ENCODE measurements at regions not wholly inside any gene's neighbourhood (a gene's known extent, or its start where the extent isn't known, plus 50 kb on each side); places are given as distances from the start of the nearest gene placed in this dataset.

DNA sequence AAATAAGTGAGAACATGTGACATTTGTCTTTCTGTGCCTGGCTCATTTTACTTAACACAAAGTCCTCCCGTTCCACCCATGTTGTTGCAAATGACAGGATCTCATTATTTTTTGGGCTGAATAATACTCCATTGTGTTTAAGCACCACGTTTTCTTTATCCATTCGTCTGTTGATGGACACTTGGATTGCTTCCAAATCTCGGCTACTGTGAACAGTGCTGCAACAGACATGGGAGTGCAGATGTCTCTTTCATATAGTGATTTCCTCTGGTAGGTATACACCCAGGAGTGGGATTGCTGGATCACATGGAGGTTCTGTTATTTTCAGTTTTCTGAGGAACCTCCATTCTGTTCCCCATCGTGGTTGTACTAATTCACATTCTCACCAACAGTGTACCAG is 264.4 kb upstream of the GALNT17 start:
- TF ChIP-seq MYC (IDR thresholded peaks at IDR 0.05; ENCODE audit: low read depth, low read length) (no peak), POLR2A (IDR thresholded peaks at IDR 0.05; ENCODE audit: extremely low read depth, insufficient read length) (no peak)
- TF ChIP-seq, protein P1, sequence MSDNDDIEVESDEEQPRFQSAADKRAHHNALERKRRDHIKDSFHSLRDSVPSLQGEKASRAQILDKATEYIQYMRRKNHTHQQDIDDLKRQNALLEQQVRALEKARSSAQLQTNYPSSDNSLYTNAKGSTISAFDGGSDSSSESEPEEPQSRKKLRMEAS (IDR thresholded peaks at IDR 0.05; ENCODE audit: low read depth, low read length), result no peak
- TF ChIP-seq, protein P2, sequence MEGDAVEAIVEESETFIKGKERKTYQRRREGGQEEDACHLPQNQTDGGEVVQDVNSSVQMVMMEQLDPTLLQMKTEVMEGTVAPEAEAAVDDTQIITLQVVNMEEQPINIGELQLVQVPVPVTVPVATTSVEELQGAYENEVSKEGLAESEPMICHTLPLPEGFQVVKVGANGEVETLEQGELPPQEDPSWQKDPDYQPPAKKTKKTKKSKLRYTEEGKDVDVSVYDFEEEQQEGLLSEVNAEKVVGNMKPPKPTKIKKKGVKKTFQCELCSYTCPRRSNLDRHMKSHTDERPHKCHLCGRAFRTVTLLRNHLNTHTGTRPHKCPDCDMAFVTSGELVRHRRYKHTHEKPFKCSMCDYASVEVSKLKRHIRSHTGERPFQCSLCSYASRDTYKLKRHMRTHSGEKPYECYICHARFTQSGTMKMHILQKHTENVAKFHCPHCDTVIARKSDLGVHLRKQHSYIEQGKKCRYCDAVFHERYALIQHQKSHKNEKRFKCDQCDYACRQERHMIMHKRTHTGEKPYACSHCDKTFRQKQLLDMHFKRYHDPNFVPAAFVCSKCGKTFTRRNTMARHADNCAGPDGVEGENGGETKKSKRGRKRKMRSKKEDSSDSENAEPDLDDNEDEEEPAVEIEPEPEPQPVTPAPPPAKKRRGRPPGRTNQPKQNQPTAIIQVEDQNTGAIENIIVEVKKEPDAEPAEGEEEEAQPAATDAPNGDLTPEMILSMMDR (IDR thresholded peaks at IDR 0.05; ENCODE audit: low read depth, low read length), result no peak
- no peak for DNase-seq (ENCODE audit: low read depth)
- H3K4me3 ChIP-seq (ENCODE audit: low read depth, low read length), result no peak overlapping the region

DNA sequence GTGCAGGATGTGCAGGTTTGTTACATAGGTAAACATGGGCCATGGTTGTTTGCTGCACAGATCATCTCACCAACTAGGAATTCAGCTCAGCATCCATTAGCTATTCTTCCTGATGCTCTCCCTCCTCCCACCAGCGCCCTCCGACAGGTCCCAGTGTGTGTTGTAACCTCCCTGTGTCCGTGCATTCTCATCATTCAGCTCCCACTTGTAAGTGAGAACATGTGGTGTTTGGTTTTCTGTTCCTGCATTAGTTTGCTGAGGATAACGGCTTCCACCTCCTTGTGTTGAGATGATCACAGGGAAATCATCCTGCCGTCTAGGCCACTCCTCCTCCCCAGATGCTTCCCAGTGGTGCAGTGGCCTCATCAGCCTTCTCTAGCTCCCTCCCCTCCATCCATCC is 261.6 kb upstream of the GALNT17 start:
- TF ChIP-seq, protein P1 (IDR thresholded peaks at IDR 0.05; ENCODE audit: low read depth, low read length), result no peak
- TF ChIP-seq, protein P2 (IDR thresholded peaks at IDR 0.05; ENCODE audit: low read depth, low read length), result no peak
- no peak for TF ChIP-seq POLR2A (IDR thresholded peaks at IDR 0.05; ENCODE audit: extremely low read depth, insufficient read length)
- TF ChIP-seq MYC (IDR thresholded peaks at IDR 0.05; ENCODE audit: low read depth, low read length), result no peak
- no peak overlapping the region for H3K4me3 ChIP-seq (ENCODE audit: low read depth, low read length)
- DNase-seq (ENCODE audit: low read depth), result no peak

DNA sequence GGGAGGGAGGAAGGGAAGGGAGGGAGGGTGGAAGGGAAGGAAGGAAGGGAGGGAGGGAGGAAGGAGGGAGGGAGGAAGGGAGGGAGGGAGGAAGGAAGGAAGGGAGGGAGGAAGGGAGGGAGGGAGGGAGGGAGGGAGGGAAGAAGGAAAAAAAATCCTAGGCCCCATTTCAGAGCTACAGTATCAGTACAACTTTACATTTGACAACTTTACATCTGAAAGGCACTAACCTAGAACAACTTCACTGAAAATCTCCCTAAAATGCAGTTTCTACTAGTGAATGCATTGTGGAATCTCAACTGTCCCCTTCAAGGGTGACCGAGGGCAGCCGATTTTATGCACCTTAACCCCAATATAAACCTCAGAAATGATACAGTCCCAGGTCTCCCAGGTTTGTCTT is 259.8 kb upstream of the GALNT17 start:
- no peak for DNase-seq (ENCODE audit: low read depth)
- TF ChIP-seq MYC (IDR thresholded peaks at IDR 0.05; ENCODE audit: low read depth, low read length), result no peak
- TF ChIP-seq, protein P1 (IDR thresholded peaks at IDR 0.05; ENCODE audit: low read depth, low read length), result no peak
- TF ChIP-seq, protein P2 (IDR thresholded peaks at IDR 0.05; ENCODE audit: low read depth, low read length), result no peak
- no peak for TF ChIP-seq POLR2A (IDR thresholded peaks at IDR 0.05; ENCODE audit: extremely low read depth, insufficient read length)
- no peak overlapping the region for H3K4me3 ChIP-seq (ENCODE audit: low read depth, low read length)

DNA sequence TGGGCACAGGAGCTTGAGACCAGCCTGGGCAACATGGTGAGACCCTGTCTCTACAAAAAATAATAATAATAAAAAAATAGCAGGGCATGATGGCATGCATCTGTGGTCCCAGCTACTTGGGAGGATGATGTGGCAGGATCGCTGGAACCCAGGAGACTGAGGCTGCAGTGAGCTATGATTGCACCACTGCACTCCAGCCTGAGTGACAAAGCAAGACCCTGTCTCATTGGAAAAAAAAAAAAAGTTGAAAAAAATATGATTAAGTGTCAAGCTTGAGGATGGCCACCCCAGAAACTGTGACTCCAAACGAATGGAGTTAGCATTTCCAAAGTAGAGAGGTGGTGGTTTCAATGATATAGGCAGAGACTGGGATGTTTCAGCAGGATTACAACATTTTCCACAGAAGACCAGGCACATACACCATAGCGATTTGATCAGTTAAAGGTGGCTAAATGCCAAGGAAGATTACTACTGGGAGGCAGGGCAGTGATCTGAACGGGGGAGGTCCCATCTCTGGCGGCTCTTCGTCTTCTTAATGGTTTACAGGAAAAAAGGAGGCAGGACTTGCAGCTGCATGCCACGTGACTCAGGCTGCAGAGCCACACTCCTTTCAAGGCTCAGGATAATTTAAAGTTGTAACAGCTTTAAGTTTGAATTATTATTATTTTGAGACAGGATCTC is 250.6 kb upstream of the GALNT17 start:
- DNase-seq (ENCODE audit: low read depth), result no peak
- H3K4me3 ChIP-seq (ENCODE audit: low read depth, low read length), result no peak overlapping the region
- TF ChIP-seq MYC (IDR thresholded peaks at IDR 0.05; ENCODE audit: low read depth, low read length) (no peak), POLR2A (IDR thresholded peaks at IDR 0.05; ENCODE audit: extremely low read depth, insufficient read length) (no peak)
- TF ChIP-seq, protein P2 (IDR thresholded peaks at IDR 0.05; ENCODE audit: low read depth, low read length), result no peak
- TF ChIP-seq, protein P1 (IDR thresholded peaks at IDR 0.05; ENCODE audit: low read depth, low read length), result no peak

DNA sequence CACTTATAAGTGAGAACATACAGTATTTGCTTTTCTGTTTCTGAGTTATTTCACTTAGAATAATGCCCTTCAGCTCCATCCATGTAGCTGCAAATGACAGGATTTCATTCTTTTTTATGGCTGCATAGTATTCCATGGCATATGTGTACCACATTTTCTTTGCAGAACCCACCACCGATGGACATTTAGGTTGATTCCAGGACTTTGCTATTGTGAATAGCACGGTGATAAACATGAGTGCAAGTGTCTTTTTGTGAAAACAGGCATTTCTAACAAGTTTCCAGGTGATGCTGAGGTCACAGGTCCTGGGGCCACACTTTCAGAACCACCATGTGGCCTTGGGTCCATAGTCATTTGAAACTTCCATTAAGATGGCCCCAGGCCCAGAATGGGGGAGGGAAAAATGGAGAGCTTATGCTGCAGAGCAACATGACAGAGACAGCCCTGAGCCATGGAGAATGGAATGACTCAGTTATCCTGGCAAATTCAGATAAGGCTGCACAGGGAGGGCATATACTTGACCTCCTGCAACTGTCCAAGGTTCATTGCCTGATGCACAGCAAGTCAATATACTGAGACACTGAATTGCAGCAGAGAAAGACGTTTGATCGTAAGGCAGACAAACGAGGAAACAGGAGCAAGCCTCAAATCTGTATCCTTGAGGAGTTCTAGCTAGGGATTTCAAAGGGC is 248.0 kb upstream of the GALNT17 start:
- no peak overlapping the region for H3K4me3 ChIP-seq (ENCODE audit: low read depth, low read length)
- TF ChIP-seq, protein P2 (IDR thresholded peaks at IDR 0.05; ENCODE audit: low read depth, low read length), result no peak
- TF ChIP-seq POLR2A (IDR thresholded peaks at IDR 0.05; ENCODE audit: extremely low read depth, insufficient read length) (no peak), MYC (IDR thresholded peaks at IDR 0.05; ENCODE audit: low read depth, low read length) (no peak)
- TF ChIP-seq, protein P1 (IDR thresholded peaks at IDR 0.05; ENCODE audit: low read depth, low read length), result no peak
- no peak for DNase-seq (ENCODE audit: low read depth)
